GM18861 (cell line): ENCODE measurements at regions not wholly inside any gene's neighbourhood (a gene's known extent, or its start where the extent isn't known, plus 50 kb on each side); places are given as distances from the start of the nearest gene placed in this dataset.

Experiments used
- ATAC-seq: cut with Tn5 transposase; IDR thresholded peaks from one replicate; pipeline ENCODE4 v1.9.1; 2021; ENCODE audit not compliant: unreplicated experiment

- ATAC-seq = no peak
Measured at GRCh38 chr16:85289760-85290625, 177.7 kb upstream of the CIBAR2 start.

- no peak for ATAC-seq
Measured at GRCh38 chr16:85290626-85291301, 178.5 kb upstream of the CIBAR2 start.

- no peak for ATAC-seq
Measured at GRCh38 chr16:85291302-85292148, 179.3 kb upstream of the CIBAR2 start.

GRCh38 chr16:85293458-85293857 is 181.2 kb upstream of the CIBAR2 start:
- no peak for ATAC-seq

GRCh38 chr16:85293904-85294642 is 181.8 kb upstream of the CIBAR2 start:
- ATAC-seq = no peak

GRCh38 chr16:85294810-85295508 is 182.7 kb upstream of the CIBAR2 start:
- ATAC-seq = no peak

GRCh38 chr16:85296859-85297660 is 184.8 kb upstream of the CIBAR2 start:
- ATAC-seq = no peak

GRCh38 chr16:85297881-85298280 is 185.6 kb upstream of the CIBAR2 start:
- no peak for ATAC-seq

- no peak for ATAC-seq
Measured at GRCh38 chr16:85300406-85300968, 188.2 kb upstream of the CIBAR2 start.

- ATAC-seq = no peak
Measured at GRCh38 chr16:85301231-85301630, 189.0 kb upstream of the CIBAR2 start.

- ATAC-seq = no peak
Measured at GRCh38 chr16:85302018-85302847, 190.0 kb upstream of the CIBAR2 start.

- no peak for ATAC-seq
Measured at GRCh38 chr16:85302848-85303353, 190.6 kb upstream of the CIBAR2 start.

- ATAC-seq = no peak
Measured at GRCh38 chr16:85303354-85303883, 191.1 kb upstream of the CIBAR2 start.

- ATAC-seq = no peak
Measured at GRCh38 chr16:85304337-85304736, 192.1 kb upstream of the CIBAR2 start.

- peak; percentile 71 for ATAC-seq
Measured at GRCh38 chr16:85306071-85306792, 194.0 kb upstream of the CIBAR2 start.

- no peak for ATAC-seq
Measured at GRCh38 chr16:85306793-85307551, 194.7 kb upstream of the CIBAR2 start.
